Upper lobe of left lung (tissue), 4 donors: ENCODE measurements at regions not wholly inside any gene's neighbourhood (a gene's known extent, or its start where the extent isn't known, plus 50 kb on each side); places are given as distances from the start of the nearest gene placed in this dataset.

Source experiments
- POLR2A ChIP-seq, 4 donors: fragments of 450-650 bp; IDR thresholded peaks; one replicate each; pipeline ENCODE4 v1.5.1; 2016 to 2017; ENCODE audit warnings: antibody characterized with exemption in 4 of 4, mild to moderate bottlenecking in 2 of 4
- POLR2AphosphoS5 ChIP-seq, 2 donors: sonication (generic); formaldehyde crosslinking; IDR thresholded peaks; one replicate each; pipeline ENCODE4 v1.5.1; 2017; ENCODE audit warnings: antibody characterized with exemption in 2 of 2
- TF ChIP-seq, protein P1 (sequence below), 6 experiments: fragments of 450-650 bp in 4 of 6; fragments of 200-600 bp in 2 of 6; sonication (generic) in 2 of 6; IDR thresholded peaks; one replicate each; pipeline ENCODE4 v1.5.1; 2016 to 2019; ENCODE audit warnings: antibody characterized with exemption in 6 of 6

DNA sequence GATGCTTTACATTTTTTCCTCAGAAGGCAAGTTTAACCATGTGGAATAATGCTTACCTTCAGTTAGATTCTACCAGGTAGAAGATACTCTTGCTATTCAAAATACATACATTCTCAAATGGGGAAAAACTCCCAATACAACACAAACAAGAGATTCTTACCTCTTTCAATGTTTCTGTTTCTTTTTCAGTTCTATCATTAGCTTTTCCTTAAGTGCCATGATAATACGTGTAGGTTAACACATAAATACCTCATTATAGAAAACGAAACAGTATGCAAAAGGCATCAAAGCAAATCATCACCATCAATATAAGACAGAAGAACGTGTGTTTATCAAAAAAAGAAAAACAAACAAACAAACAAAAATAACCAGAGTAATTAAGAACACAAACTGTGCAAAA is 300.7 kb upstream of the ROBO1 start:
- TF ChIP-seq, protein P1, sequence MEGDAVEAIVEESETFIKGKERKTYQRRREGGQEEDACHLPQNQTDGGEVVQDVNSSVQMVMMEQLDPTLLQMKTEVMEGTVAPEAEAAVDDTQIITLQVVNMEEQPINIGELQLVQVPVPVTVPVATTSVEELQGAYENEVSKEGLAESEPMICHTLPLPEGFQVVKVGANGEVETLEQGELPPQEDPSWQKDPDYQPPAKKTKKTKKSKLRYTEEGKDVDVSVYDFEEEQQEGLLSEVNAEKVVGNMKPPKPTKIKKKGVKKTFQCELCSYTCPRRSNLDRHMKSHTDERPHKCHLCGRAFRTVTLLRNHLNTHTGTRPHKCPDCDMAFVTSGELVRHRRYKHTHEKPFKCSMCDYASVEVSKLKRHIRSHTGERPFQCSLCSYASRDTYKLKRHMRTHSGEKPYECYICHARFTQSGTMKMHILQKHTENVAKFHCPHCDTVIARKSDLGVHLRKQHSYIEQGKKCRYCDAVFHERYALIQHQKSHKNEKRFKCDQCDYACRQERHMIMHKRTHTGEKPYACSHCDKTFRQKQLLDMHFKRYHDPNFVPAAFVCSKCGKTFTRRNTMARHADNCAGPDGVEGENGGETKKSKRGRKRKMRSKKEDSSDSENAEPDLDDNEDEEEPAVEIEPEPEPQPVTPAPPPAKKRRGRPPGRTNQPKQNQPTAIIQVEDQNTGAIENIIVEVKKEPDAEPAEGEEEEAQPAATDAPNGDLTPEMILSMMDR (IDR thresholded peaks at IDR 0.05) = no peak
- TF ChIP-seq POLR2AphosphoS5 (IDR thresholded peaks at IDR 0.05) (no peak), POLR2A (IDR thresholded peaks at IDR 0.05) (no peak)
